Activated CD4-positive, alpha-beta T cell treated with anti-CD3 and anti-CD28 coated beads, Interleukin-2, amount 10 ng/mL, durations not matched to agents 7 days and 5 days (primary cell): ENCODE measurements at regions not wholly inside any gene's neighbourhood (a gene's known extent, or its start where the extent isn't known, plus 50 kb on each side); places are given as distances from the start of the nearest gene placed in this dataset.

Experiments used
- CTCF ChIA-PET: fragments of 350-600 bp; sonication (Branson Sonifier 250); formaldehyde crosslinking; loops from one replicate; lab custom pipeline; 2021; ENCODE audit warnings: antibody characterized with exemption; lab: Charles Lee
- POLR2A ChIA-PET: fragments of 350-600 bp; sonication (Branson Sonifier 250); formaldehyde crosslinking; loops from one replicate; lab custom pipeline; 2021; ENCODE audit warnings: antibody characterized with exemption; lab: Charles Lee
- DNase-seq: peaks from one replicate; pipeline ENCODE4 v3.0.0-alpha.2; 2020
- H3K27ac Mint-ChIP-seq: one replicate; pipeline ENCODE4 v1.8.0; 2021; ENCODE audit warnings: mild to moderate bottlenecking, moderate library complexity, mixed read lengths
- H3K27me3 Mint-ChIP-seq: one replicate; pipeline ENCODE4 v1.8.0; 2021; ENCODE audit warnings: mixed read lengths
- H3K36me3 Mint-ChIP-seq: one replicate; pipeline ENCODE4 v1.8.0; 2021; ENCODE audit warnings: low read depth, mixed read lengths
- H3K4me1 Mint-ChIP-seq: one replicate; pipeline ENCODE4 v1.8.0; 2021; ENCODE audit warnings: mixed read lengths
- H3K4me3 Mint-ChIP-seq: one replicate; pipeline ENCODE4 v1.8.0; 2021; ENCODE audit warnings: mild to moderate bottlenecking, moderate library complexity, mixed read lengths
- H3K9me3 Mint-ChIP-seq: one replicate; pipeline ENCODE4 v1.8.0; 2021; ENCODE audit warnings: mixed read lengths

DNA sequence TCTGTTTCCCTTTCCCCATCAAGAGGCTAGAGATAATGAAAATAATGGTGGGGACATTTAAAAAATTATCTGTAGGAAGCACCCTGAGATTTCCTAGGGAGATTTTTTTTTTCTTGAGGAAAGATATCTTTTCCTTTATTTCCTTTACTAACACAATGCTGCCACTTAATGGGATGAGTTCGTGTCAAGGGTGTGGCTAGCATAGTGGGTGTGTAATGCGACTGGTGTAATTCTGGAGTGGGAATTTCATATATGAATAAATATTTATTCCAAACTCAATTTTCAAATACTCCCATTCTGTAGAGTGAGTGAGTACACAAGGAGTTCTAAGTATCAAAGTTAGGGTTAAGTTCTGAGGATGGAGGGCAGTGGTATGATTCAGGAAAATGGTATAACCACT, 66.1 kb upstream of the GALNT15 start:
- peaks cover 7% of the 10 kb centered on the region for H3K27me3 Mint-ChIP-seq
- no peak overlapping the region for H3K4me3 Mint-ChIP-seq
- CTCF ChIA-PET, result no interaction called here
- H3K9me3 Mint-ChIP-seq, result no peaks in the 10 kb centered on the region
- POLR2A ChIA-PET, result no interaction called here
- H3K36me3 Mint-ChIP-seq, result no peaks in the 10 kb centered on the region
- no peak for DNase-seq
- H3K27ac Mint-ChIP-seq, result no peak overlapping the region
- no peaks in the 10 kb centered on the region for H3K4me1 Mint-ChIP-seq

DNA sequence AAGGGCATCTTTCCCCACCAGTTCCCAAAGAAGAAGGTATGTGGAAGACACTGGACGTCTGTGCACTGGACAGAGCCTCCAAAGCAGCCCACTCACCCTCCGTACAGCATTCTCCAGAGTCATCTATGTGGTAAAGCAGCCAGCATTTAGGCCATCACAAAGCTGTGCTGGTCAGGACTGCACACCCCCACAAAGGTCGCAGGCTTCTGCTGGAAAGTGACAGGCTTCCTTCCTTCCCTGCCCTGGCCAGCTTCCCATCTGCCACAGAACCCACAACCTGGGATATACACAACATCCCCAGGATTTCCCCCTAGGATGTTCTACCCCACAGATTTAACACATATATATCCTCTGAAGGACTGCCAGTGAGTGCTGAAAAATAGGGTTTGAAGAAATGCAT, 64.6 kb upstream of the GALNT15 start:
- ChIA-PET POLR2A (no interaction called here), CTCF (no interaction called here)
- H3K4me1 Mint-ChIP-seq, result no peaks in the 10 kb centered on the region
- no peak overlapping the region for H3K4me3 Mint-ChIP-seq
- H3K36me3 Mint-ChIP-seq, result no peaks in the 10 kb centered on the region
- H3K9me3 Mint-ChIP-seq, result no peaks in the 10 kb centered on the region
- H3K27ac Mint-ChIP-seq, result no peak overlapping the region
- no peak for DNase-seq
- H3K27me3 Mint-ChIP-seq, result peaks cover 7% of the 10 kb centered on the region

DNA sequence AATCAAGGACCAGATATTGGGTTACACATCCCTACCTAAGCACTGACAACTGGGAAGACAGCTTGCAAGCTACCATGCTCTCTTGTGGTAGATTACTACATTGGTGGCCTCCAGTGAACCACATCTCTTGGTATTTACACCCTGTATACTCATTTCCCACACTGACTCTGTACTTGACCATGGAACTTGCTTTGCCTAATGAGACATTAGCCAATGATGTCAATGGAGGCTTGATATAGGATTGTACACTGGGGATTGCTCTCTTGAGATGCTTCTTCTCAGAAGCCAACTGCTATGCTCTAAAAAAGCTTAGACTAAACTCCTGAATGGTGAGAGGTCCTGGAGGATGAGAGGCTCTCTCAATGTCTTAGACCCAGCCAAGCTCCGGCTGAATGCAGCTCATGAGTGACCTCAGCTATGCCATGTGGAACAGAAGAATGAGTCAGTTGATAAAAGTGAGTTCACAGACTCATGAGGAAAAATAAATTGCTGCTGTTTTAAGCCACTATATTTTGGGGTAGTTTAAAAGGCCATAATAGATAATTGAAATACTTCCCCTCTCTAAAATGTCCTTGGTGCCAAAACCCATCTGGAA, 61.5 kb upstream of the GALNT15 start:
- Mint-ChIP-seq H3K36me3 (no peaks in the 10 kb centered on the region), H3K9me3 (no peaks in the 10 kb centered on the region), H3K27me3 (no peaks in the 10 kb centered on the region), H3K4me1 (no peaks in the 10 kb centered on the region), H3K4me3 (no peak overlapping the region), H3K27ac (no peak overlapping the region)
- no peak for DNase-seq
- POLR2A ChIA-PET, result no interaction called here
- CTCF ChIA-PET, result no interaction called here

DNA sequence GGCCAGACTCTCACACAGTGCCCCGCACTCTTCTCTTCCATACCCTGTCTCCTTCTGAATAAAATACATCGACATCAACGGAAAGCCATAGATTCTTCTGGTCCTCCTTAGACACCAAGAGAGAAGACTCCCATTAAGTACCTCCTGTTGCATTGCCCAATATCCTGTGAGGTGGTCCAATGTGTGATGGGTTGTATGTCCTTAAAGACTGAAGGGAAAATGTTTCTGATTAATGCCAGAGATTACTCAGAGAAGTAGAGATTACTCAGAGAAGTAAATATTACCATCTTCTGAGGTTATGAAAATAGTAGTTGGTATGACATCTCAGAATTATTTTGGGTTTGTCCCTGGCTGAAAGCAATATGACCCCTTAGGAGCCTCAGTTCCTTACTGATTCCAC, 60.8 kb upstream of the GALNT15 start:
- Mint-ChIP-seq H3K27me3 (no peaks in the 10 kb centered on the region), H3K4me3 (no peak overlapping the region), H3K9me3 (no peaks in the 10 kb centered on the region), H3K4me1 (no peaks in the 10 kb centered on the region), H3K27ac (no peak overlapping the region), H3K36me3 (no peaks in the 10 kb centered on the region)
- CTCF ChIA-PET, result no interaction called here
- DNase-seq, result no peak
- POLR2A ChIA-PET, result no interaction called here

DNA sequence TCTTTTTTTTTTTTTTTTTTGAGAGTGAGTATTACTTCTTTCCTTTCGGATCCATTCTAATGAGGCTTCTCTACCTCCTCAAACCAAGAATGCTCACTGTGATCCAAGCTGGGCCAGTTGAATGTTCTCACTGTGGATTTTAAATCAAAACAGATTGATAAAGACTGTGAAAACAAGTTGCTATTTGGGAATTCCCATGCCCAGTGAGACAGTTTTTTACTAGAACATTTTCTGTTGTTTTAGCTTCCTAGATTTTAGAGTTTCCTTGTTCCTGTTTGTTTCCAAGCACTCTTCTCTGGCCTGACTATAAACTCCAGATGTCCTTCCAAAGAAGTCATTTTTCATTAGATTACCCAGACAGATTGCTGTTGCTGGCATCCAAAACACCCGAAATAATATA, 60.1 kb upstream of the GALNT15 start:
- ChIA-PET CTCF (no interaction called here), POLR2A (no interaction called here)
- Mint-ChIP-seq H3K4me3 (no peak overlapping the region), H3K4me1 (no peaks in the 10 kb centered on the region), H3K27ac (no peak overlapping the region), H3K9me3 (no peaks in the 10 kb centered on the region), H3K36me3 (no peaks in the 10 kb centered on the region), H3K27me3 (no peaks in the 10 kb centered on the region)
- DNase-seq, result no peak

DNA sequence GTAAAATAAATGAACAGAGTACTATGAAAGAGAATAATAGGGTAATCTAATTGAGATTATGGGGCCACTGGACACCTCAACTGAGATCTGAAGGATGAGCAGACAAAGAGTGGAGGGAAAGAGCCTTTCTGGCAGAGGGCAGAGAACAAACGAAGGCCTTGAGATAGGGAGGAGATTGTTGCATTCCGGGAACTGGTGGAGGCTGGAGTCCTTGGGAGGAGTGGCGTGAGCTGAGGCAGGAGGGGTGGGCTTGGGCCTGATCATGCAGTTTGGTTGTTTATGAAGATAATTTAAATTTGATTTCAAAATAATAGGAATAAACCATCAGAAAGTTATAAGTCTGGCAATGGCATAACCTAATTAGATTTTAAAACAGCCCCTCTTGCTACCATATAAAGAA, 59.5 kb upstream of the GALNT15 start:
- H3K4me1 Mint-ChIP-seq, result no peaks in the 10 kb centered on the region
- ChIA-PET CTCF (no interaction called here), POLR2A (no interaction called here)
- no peaks in the 10 kb centered on the region for H3K36me3 Mint-ChIP-seq
- H3K27ac Mint-ChIP-seq, result no peak overlapping the region
- no peaks in the 10 kb centered on the region for H3K9me3 Mint-ChIP-seq
- H3K4me3 Mint-ChIP-seq, result no peak overlapping the region
- DNase-seq, result no peak
- H3K27me3 Mint-ChIP-seq, result no peaks in the 10 kb centered on the region

DNA sequence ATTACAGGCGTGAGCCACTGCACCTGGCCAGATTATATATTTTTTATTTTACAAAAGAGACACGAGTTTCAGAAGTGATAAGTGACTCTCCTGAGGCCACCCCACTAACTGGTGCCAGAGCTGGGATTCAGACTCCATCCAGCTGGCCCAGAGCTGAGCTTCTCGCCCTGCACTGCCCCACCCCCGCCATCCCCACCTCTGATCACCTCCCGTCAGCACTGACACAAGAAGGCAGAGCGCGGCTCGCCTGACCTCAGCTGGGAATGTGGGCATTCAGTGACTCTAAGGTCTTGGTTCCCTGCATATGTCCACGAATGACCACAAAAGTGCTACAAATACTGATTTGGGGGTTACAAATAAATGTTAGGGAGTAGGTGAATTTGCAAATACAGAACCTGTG, 56.1 kb upstream of the GALNT15 start:
- no peak for DNase-seq
- POLR2A ChIA-PET, result no interaction called here
- no peaks in the 10 kb centered on the region for H3K27me3 Mint-ChIP-seq
- no peaks in the 10 kb centered on the region for H3K4me1 Mint-ChIP-seq
- H3K9me3 Mint-ChIP-seq, result no peaks in the 10 kb centered on the region
- no peaks in the 10 kb centered on the region for H3K36me3 Mint-ChIP-seq
- CTCF ChIA-PET, result no interaction called here
- H3K4me3 Mint-ChIP-seq, result no peak overlapping the region
- no peak overlapping the region for H3K27ac Mint-ChIP-seq

DNA sequence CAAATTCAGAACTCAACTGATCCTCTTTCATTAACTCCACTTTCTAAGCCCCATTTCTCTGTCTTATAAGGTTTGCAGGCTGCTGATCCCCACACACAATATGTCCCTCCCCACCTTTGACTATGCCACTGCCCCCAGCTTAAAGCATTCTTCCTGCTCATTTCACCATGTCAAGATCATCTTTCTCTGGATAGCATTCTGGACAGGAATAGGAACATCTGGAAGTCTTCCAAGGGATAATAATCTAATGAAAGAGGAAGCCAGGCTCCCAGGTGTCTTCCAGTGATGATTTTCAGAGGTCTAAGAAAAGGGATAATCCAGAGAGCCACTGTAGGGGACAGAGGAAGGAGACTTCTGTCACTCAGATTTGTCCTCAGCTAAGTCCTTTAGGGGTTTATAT, 54.6 kb upstream of the GALNT15 start:
- Mint-ChIP-seq H3K27me3 (no peaks in the 10 kb centered on the region), H3K36me3 (no peaks in the 10 kb centered on the region), H3K9me3 (no peaks in the 10 kb centered on the region), H3K4me1 (no peaks in the 10 kb centered on the region), H3K27ac (no peak overlapping the region), H3K4me3 (no peak overlapping the region)
- CTCF ChIA-PET, result no interaction called here
- no peak for DNase-seq
- POLR2A ChIA-PET, result no interaction called here

DNA sequence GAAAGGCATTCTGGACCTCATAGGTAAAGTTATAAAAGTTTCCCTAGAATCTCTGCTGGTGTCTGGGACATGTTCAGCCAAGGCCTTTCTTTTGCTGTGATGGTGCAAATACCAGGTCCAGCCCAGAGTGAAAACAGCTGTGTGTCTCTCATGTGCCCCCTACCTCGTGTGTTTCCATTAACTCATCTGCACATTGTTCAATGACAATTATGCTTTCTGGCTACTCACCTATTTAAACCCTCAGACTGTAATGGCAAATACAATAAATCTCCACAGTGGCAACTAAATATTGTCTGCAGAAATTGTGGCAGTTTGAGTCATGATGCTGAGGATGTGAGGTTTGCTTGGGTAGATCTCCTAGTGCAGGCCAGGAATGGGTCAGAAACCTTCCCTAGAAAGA, 53.1 kb upstream of the GALNT15 start:
- ChIA-PET CTCF (no interaction called here), POLR2A (no interaction called here)
- Mint-ChIP-seq H3K4me1 (no peaks in the 10 kb centered on the region), H3K36me3 (no peaks in the 10 kb centered on the region), H3K9me3 (no peaks in the 10 kb centered on the region), H3K4me3 (no peak overlapping the region), H3K27me3 (no peaks in the 10 kb centered on the region), H3K27ac (no peak overlapping the region)
- no peak for DNase-seq

DNA sequence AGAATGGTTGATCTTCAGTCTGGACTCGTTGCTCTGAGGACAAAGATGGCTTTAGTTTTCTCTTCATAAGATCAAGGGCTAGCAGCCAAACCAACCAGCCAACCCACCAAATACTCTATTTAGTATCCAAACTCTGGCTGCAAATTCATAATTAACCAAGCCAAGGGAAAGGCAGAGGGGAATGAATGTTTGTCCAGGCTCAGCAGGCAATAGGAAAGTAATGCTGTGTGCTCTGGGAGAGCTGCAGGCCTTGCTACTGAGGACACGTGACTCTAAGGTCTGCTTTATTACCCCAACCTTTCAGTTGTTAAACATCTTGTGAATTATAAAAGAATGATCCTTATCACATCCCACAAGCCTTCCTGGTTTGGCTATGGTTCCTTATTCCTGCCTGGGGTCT, 52.3 kb upstream of the GALNT15 start:
- H3K4me1 Mint-ChIP-seq, result no peaks in the 10 kb centered on the region
- no peak overlapping the region for H3K27ac Mint-ChIP-seq
- no peak overlapping the region for H3K4me3 Mint-ChIP-seq
- H3K9me3 Mint-ChIP-seq, result no peaks in the 10 kb centered on the region
- no peaks in the 10 kb centered on the region for H3K27me3 Mint-ChIP-seq
- DNase-seq, result no peak
- no peaks in the 10 kb centered on the region for H3K36me3 Mint-ChIP-seq
- ChIA-PET POLR2A (no interaction called here), CTCF (no interaction called here)

DNA sequence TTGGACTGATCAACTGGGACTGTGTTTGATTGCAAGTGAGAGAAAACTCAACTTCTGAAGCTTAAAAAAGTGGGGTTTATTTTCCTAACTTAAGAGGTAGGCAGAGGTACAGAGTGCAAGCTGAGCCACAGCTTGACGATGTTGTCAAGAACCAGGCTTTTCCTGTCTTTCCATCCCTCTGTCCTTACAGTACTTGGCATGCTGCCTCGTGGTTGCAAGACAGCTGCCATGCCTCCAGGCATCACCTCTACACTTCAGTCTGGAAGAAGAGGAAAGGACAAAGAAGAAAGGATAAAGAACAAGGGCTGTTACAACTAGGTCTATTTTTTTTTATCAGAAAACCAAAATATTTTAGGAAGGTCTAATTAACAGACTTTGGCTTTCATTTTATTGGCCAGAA, 51.8 kb upstream of the GALNT15 start:
- ChIA-PET POLR2A (no interaction called here), CTCF (no interaction called here)
- H3K27ac Mint-ChIP-seq, result no peak overlapping the region

DNA sequence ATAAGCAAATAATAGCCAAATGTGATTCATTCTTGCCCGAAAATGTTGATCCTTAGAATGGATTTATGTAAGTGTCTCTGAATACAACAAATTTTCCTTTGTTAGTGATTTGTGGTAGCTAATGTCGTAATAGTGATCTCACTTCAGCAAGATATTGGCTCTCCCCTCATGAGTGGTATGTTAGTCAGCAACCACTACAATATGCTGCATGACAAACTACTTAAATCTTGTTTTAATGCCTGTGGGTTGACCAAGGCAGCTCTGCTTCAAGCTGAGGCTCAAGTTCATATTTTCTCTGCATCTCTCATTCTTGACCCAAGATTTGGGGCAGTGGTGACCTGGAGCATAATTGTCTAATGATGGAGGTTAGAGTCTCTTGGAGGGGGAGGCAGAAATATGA, 49.8 kb upstream of the GALNT15 start:
- ChIA-PET POLR2A (no interaction called here), CTCF (no interaction called here)
- H3K27me3 Mint-ChIP-seq, result no peaks in the 10 kb centered on the region
- DNase-seq, result no peak
- no peaks in the 10 kb centered on the region for H3K36me3 Mint-ChIP-seq
- no peak overlapping the region for H3K27ac Mint-ChIP-seq
- H3K4me1 Mint-ChIP-seq, result no peaks in the 10 kb centered on the region
- H3K4me3 Mint-ChIP-seq, result no peak overlapping the region
- H3K9me3 Mint-ChIP-seq, result no peaks in the 10 kb centered on the region

More for the DNA sequence above, 51.8 kb upstream of the GALNT15 start:
- H3K9me3 Mint-ChIP-seq, result no peaks in the 10 kb centered on the region
- no peaks in the 10 kb centered on the region for H3K4me1 Mint-ChIP-seq
- H3K4me3 Mint-ChIP-seq, result no peak overlapping the region
- no peaks in the 10 kb centered on the region for H3K36me3 Mint-ChIP-seq
- DNase-seq, result no peak
- no peaks in the 10 kb centered on the region for H3K27me3 Mint-ChIP-seq
